ENCODE measurements at regions not wholly inside any gene's neighbourhood (a gene's known extent, or its start where the extent isn't known, plus 50 kb on each side); places are given as distances from the start of the nearest gene placed in this dataset.

DNA sequence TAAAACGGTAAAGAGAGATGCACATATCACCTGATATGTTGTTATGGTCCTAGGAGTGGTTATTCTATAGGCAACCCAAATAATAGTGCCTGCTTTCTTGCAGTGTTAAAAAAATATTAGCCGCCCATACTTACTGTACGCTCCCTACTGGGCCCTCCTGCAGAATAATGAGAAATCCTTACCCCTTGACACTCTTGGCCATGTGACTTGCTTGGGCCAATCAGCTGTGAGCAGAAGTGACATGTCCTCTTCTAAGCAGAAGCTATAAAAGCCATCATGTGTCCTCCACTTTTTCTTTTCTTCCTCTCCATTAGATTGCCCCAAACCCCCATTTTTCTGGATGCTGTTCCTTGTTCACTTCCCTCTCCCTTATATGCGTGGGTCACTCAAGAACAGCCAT, 90.5 kb upstream of the SPRED2 start:
- peaks cover 2 to 9% (median 4%) of the 10 kb centered on the region in 3 donors for H3K27me3 Mint-ChIP-seq (ENCODE audit: low read depth in 3 of 3)
- H3K4me3 ChIP-seq (replicated peaks in 1 of 3; ENCODE audit: low read depth in 2 of 3, low read length in 3 of 3) = no peak overlapping the region
- H3K27me3 ChIP-seq (ENCODE audit: control insufficient read depth in 2 of 2, insufficient read depth in 2 of 2, low read length in 2 of 2) = no peaks in the 10 kb centered on the region
- H3K36me3 Mint-ChIP-seq = no peaks in the 10 kb centered on the region
- peak overlapping the region in 1 of 7 donors; percentile 16 for H3K27ac Mint-ChIP-seq
- peaks cover 2 to 12% (median 7%) of the 10 kb centered on the region in 7 donors for H3K9me3 Mint-ChIP-seq
- H4K20me1 ChIP-seq (ENCODE audit: insufficient read depth, low read length) = no peaks in the 10 kb centered on the region
- H3K4me1 Mint-ChIP-seq = peaks cover 1% of the 10 kb centered on the region
- no peaks in the 10 kb centered on the region for H3K36me3 ChIP-seq (replicated peaks in 1 of 2; ENCODE audit: control insufficient read depth in 1 of 2, insufficient read depth in 2 of 2, low read length in 2 of 2)
- no peaks in the 10 kb centered on the region for H3K4me1 ChIP-seq (ENCODE audit: control insufficient read depth in 1 of 2, insufficient read depth in 2 of 2, low read length in 2 of 2)
- intact Hi-C loops (cut with micrococcal nuclease) = no loop called here
- no peak overlapping the region for H2AFZ ChIP-seq (ENCODE audit: insufficient read depth, low read depth, low read length, poor library complexity, severe bottlenecking)
- H3K27ac ChIP-seq (ENCODE audit: low read depth in 1 of 2, low read length in 2 of 2) = no peak overlapping the region
- H3K4me3 Mint-ChIP-seq = no peak overlapping the region
- 80% methylated on average over 1 of the region's 4 CpGs for WGBS (ENCODE audit: insufficient coverage)
- no peaks in the 10 kb centered on the region for H3K79me2 ChIP-seq (ENCODE audit: insufficient read depth, low read length)
- no peak overlapping the region for H3K9ac ChIP-seq (ENCODE audit: insufficient read depth, low read length, poor library complexity, severe bottlenecking)
- DNase-seq = no peak
- no peak for TF ChIP-seq CTCF (IDR thresholded peaks at IDR 0.05)
- H3K9me3 ChIP-seq (replicated peaks in 1 of 2; ENCODE audit: control insufficient read depth in 1 of 2, insufficient read depth in 1 of 2, low read length in 2 of 2) = peaks cover 0 to 3% of the 10 kb centered on the region in 2 donors
- H3K4me2 ChIP-seq (replicated peaks; ENCODE audit: extremely low read depth, low read length, poor library complexity, severe bottlenecking) = no peak overlapping the region

- Histone ChIP-seq H3K27me3 (ENCODE audit: control insufficient read depth in 2 of 2, insufficient read depth in 2 of 2, low read length in 2 of 2) (no peaks in the 10 kb centered on the region), H3K9ac (ENCODE audit: insufficient read depth, low read length, poor library complexity, severe bottlenecking) (no peak overlapping the region), H3K4me1 (ENCODE audit: control insufficient read depth in 1 of 2, insufficient read depth in 2 of 2, low read length in 2 of 2) (no peaks in the 10 kb centered on the region), H3K9me3 (replicated peaks in 1 of 2; ENCODE audit: control insufficient read depth in 1 of 2, insufficient read depth in 1 of 2, low read length in 2 of 2) (peaks cover 0 to 3% of the 10 kb centered on the region in 2 donors), H3K36me3 (replicated peaks in 1 of 2; ENCODE audit: control insufficient read depth in 1 of 2, insufficient read depth in 2 of 2, low read length in 2 of 2) (no peaks in the 10 kb centered on the region), H3K4me2 (replicated peaks; ENCODE audit: extremely low read depth, low read length, poor library complexity, severe bottlenecking) (no peak overlapping the region), H3K4me3 (replicated peaks in 1 of 3; ENCODE audit: low read depth in 2 of 3, low read length in 3 of 3) (no peak overlapping the region), H2AFZ (ENCODE audit: insufficient read depth, low read depth, low read length, poor library complexity, severe bottlenecking) (no peak overlapping the region), H3K79me2 (ENCODE audit: insufficient read depth, low read length) (no peaks in the 10 kb centered on the region), H4K20me1 (ENCODE audit: insufficient read depth, low read length) (no peaks in the 10 kb centered on the region), H3K27ac (ENCODE audit: low read depth in 1 of 2, low read length in 2 of 2) (no peak overlapping the region)
- intact Hi-C loops (cut with micrococcal nuclease) = no loop called here
- H3K27ac Mint-ChIP-seq = no peak overlapping the region
- no CpG with 5 or more reads among the region's 1 CpG for WGBS (ENCODE audit: insufficient coverage)
- H3K9me3 Mint-ChIP-seq = peaks cover 2 to 12% (median 6%) of the 10 kb centered on the region in 7 donors
- DNase-seq = no peak
- no peak overlapping the region for H3K4me3 Mint-ChIP-seq
- H3K36me3 Mint-ChIP-seq = no peaks in the 10 kb centered on the region
- H3K4me1 Mint-ChIP-seq = no peaks in the 10 kb centered on the region
- H3K27me3 Mint-ChIP-seq (ENCODE audit: low read depth in 3 of 3) = peaks cover 0 to 4% (median 1%) of the 10 kb centered on the region in 3 donors
- no peak for TF ChIP-seq CTCF (IDR thresholded peaks at IDR 0.05)
Measured at GRCh38 chr2:65518751-65519150, 86.4 kb upstream of the SPRED2 start.

All from CD14-positive monocyte (primary cell).